BJ (cell line): ENCODE measurements at regions not wholly inside any gene's neighbourhood (a gene's known extent, or its start where the extent isn't known, plus 50 kb on each side); places are given as distances from the start of the nearest gene placed in this dataset.

Experiments used
- CTCF ChIA-PET: fragments of 350-600 bp; formaldehyde crosslinking; extraction: SDS; loops from one replicate; lab custom pipeline; 2021; ENCODE audit warnings: antibody characterized with exemption, inconsistent platforms; lab: Yijun Ruan, JAX
- POLR2A ChIA-PET: fragments of 300-600 bp; sonication (Branson Sonifier 250); formaldehyde crosslinking; extraction: SDS; loops from one replicate; lab custom pipeline; 2021; ENCODE audit warnings: antibody characterized with exemption; lab: Charles Lee
- DNase-seq: peaks from one replicate; pipeline ENCODE4 v3.0.0-alpha.2; 2011; ENCODE audit warnings: low read depth
- H3K27me3 ChIP-seq: 2 replicates; pipeline ENCODE4 v1.6.0; 2011; ENCODE audit warnings: low read length; ENCODE audit not compliant: control insufficient read depth, insufficient read depth
- H3K36me3 ChIP-seq: 2 replicates; pipeline ENCODE4 v1.5.1; 2011; ENCODE audit warnings: low read length; ENCODE audit not compliant: control insufficient read depth, insufficient read depth
- H3K4me3 ChIP-seq: 2 replicates; pipeline ENCODE4 v1.5.1; 2011; ENCODE audit warnings: low read depth, mild to moderate bottlenecking, control low read depth, low read length
- TF ChIP-seq, protein P1 (sequence below): IDR thresholded peaks from 2 replicates; pipeline ENCODE4 v1.5.1; 2011; ENCODE audit warnings: low read depth, mild to moderate bottlenecking, control low read depth, inconsistent platforms, low read length, moderate library complexity; ENCODE audit not compliant: insufficient read depth

DNA sequence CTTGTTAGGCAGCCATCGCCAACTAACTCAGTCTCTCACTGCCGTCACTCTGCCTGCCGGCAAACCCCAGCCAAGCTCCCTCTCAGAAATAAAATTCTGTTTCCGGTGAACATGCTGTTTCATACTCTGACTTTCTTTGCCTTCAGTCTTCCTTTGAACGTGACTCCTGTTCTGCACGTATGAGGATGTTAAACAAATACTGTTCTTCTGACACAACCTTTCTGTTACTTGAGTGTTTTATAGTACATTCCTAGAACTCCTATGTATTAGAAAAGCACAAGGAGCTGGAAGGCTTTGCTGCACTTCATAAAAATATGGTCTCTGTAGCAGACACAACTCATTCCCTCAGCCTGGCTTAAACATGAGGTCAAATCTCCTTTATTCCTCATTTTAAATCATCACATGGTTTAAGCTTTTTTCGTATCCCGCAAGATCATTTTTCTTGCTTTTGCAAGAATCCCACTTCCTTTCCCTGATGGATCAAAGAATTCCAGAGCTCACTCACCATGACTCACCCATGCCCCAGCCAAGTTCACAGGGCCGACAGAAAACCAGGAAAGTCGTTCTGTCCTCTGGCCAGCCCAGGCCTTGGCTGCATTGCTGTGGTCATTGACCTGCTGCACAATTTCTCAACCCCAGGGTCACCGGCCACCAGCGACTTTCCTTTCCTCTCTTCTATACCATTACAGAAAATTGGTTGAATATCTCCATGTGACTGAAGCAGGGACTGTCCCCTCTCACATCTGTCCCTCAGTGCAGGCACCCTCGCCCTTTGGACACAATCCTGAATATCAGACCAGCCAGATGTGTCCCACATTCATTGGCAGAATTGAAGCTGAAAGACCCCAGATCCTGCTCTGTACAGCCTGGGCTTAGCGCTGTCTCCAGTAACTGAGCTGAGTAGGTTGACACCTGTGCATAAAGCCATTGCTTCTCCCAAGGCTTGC lies 183.1 kb upstream of the ARL4C start:
- ChIA-PET POLR2A (interaction anchor here (0.7 to 1.3 kb wide), 3 partner anchors 11 to 301 kb away, joined by 3 to 5 read pairs (median 3); no protein-coding TSS in a partner anchor), CTCF (interaction anchor here (0.6 to 2.1 kb wide), 5 partner anchors 45 to 271 kb away, joined by 3 to 8 read pairs (median 3); no protein-coding TSS in a partner anchor)
- Histone ChIP-seq H3K4me3 (no peak overlapping the region), H3K27me3 (no peaks in the 10 kb centered on the region), H3K36me3 (no peaks in the 10 kb centered on the region)
- TF ChIP-seq, protein P1, sequence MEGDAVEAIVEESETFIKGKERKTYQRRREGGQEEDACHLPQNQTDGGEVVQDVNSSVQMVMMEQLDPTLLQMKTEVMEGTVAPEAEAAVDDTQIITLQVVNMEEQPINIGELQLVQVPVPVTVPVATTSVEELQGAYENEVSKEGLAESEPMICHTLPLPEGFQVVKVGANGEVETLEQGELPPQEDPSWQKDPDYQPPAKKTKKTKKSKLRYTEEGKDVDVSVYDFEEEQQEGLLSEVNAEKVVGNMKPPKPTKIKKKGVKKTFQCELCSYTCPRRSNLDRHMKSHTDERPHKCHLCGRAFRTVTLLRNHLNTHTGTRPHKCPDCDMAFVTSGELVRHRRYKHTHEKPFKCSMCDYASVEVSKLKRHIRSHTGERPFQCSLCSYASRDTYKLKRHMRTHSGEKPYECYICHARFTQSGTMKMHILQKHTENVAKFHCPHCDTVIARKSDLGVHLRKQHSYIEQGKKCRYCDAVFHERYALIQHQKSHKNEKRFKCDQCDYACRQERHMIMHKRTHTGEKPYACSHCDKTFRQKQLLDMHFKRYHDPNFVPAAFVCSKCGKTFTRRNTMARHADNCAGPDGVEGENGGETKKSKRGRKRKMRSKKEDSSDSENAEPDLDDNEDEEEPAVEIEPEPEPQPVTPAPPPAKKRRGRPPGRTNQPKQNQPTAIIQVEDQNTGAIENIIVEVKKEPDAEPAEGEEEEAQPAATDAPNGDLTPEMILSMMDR: no peak
- DNase-seq: peak; percentile 99

DNA sequence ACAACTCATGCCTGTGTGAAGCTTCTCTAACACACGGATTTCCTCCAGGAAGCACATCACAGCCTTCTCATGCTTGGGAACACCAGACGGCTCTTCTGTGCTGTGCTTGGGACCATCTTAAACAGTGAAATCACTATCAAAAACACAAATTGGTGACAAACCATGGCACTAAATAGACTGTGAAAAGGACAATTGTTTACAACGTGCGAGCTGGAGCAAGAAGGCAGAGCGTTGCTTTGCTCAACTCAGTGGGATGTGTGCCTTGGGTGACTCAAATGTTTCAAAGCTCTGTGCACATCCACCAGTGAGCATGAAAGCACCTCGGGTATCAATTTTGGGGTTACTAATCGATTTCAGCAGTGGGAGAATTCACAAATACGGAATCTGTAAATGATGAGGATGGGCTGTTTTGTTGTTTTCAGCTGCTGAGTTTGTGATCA lies 182.4 kb upstream of the ARL4C start:
- ChIA-PET CTCF (interaction anchor here (0.7 to 2.1 kb wide), 4 partner anchors 45 to 201 kb away, joined by 3 to 8 read pairs (median 3); no protein-coding TSS in a partner anchor), POLR2A (interaction anchor here (0.7 to 1.3 kb wide), 3 partner anchors 12 to 302 kb away, joined by 3 to 5 read pairs (median 3); no protein-coding TSS in a partner anchor)
- DNase-seq: no peak
- Histone ChIP-seq H3K36me3 (no peaks in the 10 kb centered on the region), H3K4me3 (no peak overlapping the region), H3K27me3 (no peaks in the 10 kb centered on the region)
- TF ChIP-seq, protein P1: no peak

GRCh38 chr2:234678711-234679110 lies 181.8 kb upstream of the ARL4C start:
- no peak overlapping the region for H3K4me3 ChIP-seq
- CTCF ChIA-PET: interaction anchor here (0.6 to 2.9 kb wide), 5 partner anchors 11 to 114 kb away, joined by 3 to 8 read pairs (median 5); no protein-coding TSS in a partner anchor
- H3K36me3 ChIP-seq: no peaks in the 10 kb centered on the region
- POLR2A ChIA-PET: no interaction called here
- H3K27me3 ChIP-seq: no peaks in the 10 kb centered on the region
- DNase-seq: no peak
- TF ChIP-seq, protein P1: no peak

DNA sequence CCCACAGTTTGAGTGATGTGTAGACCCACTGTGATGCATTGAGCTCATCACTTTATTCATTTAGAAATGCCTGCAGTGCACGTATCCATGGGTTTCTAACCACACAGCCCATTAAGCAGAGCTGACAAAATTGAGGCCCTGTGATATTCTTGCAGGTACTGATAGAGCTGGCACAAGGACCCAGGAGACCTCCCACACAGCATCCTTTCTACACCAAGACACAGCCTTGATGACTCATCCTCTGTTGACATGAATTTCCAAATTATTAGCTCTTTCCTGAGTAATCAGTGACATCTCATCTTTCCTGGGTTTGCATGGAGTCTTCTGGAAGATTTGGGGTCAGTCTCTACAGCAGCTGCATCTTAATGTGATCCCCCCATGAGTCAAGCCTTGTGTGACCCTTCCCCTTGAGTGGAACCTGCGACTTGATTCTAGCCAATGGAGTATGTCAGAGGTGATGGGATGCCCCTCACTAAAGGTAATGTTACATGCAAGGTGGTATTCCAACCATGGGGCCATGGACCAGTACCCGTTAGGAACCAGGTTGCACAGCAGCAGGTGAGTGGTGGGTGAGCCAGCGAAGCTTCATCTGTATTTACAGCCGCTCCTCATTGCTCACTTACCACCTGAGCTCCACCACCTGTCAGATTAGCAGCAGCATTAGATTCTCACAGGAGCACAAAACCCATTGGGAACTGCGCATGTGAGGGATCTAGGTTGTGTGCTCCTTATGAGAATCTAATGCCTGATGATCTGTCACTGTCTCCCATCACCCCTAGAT lies 181.1 kb upstream of the ARL4C start:
- H3K36me3 ChIP-seq: no peaks in the 10 kb centered on the region
- TF ChIP-seq, protein P1: no peak
- ChIA-PET POLR2A (no interaction called here), CTCF (interaction anchor here (0.6 to 2.9 kb wide), 5 partner anchors 10 to 113 kb away, joined by 3 to 8 read pairs (median 5); no protein-coding TSS in a partner anchor)
- no peaks in the 10 kb centered on the region for H3K27me3 ChIP-seq
- no peak overlapping the region for H3K4me3 ChIP-seq
- no peak for DNase-seq
